Activated CD4-positive, alpha-beta T cell treated with anti-CD3 and anti-CD28 coated beads for 24 hours (primary cell): ENCODE measurements at regions not wholly inside any gene's neighbourhood (a gene's known extent, or its start where the extent isn't known, plus 50 kb on each side); places are given as distances from the start of the nearest gene placed in this dataset.
A peak's percentile ranks its signal among the peaks of the same experiment; 100 is the strongest.

Experiments
- DNase-seq, 2 donors: peaks; one replicate each; pipeline ENCODE4 v3.0.0-alpha.2; 2020; ENCODE audit warnings: low read depth in 2 of 2

- DNase-seq, result no peak
These were observed 129.7 kb downstream of the FAXC start for GRCh38 chr6:99219788-99220187.

GRCh38 chr6:99216959-99217358 is 132.5 kb downstream of the FAXC start:
- DNase-seq, result no peak

DNA sequence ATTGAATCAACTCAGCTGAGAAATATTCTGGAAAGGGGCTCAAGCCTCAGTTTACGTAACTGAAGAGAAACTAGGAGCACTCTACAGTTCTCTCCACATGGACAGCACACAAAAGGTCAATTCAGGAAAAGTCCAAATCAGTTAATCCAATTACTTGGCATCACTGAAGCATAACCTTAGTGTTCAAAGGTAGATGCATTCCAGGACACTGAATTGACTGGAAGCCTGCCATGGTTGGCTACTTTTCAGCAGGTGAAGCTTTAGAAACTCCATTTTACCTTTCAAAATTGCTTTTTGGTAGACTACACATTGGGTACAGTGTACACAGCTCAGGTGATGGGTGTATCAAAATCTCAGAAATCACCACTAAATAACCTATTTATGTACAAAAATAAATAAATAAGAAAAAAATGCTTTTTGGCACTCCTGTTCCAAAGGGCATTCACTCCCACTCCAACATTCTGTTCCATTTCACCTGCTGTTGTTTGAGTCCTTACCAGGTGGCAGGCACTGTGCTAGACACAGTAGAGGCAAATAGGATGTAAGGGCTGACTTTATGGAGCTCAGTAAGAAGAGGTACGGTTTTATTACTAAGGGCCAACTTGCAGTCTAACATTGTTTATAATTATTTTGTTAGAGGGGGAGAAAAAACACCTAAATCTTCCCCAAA is 153.4 kb downstream of the FAXC start:
- DNase-seq, result no peak

GRCh38 chr6:99192561-99192960 is 156.9 kb downstream of the FAXC start:
- DNase-seq, result no peak

DNA sequence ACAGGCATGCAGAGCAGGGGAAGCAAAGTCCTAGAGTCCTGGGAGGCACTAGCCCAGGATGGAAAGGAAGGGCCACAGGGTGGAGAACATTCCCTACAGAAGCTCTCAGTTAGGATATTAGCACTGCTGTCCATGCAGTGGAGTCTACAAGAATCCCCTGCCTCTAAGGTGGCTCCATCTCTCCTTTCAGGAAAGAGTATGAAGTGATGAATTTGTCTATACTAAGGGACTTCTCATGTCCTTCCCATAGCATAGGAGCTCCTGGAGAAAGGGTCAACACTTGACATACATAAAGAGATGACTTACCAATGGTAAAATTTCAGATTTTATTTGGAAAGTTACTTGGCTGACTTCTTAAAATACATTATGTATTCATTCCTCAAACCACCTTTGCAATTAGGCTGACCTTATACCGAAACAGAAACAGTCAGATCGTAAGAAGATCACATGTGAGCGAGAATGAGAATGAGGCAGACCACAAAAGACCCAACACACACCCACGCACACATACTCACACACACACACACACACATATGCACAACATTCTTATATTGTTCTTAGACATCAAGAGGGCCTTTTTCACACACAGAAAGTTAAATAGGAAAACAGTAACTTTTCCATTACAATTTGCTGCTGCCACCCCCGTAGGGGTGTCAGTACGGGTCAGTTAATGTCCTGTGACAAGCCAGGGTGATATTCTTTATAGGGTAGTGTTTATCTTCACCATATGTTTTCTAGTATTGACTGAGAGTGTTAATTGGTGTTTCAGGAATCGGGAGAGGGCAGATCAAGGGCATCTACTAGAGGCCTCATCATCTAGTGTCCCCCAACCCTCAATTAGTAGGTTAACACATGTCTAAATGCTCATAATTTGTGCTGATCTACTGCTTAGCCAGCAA is 159.4 kb downstream of the FAXC start:
- DNase-seq, result peak in 1 of 2 donors; percentile 2

GRCh38 chr6:99187429-99187828 is 162.0 kb downstream of the FAXC start:
- no peak for DNase-seq

GRCh38 chr6:99186417-99186816 is 163.1 kb downstream of the FAXC start:
- DNase-seq, result no peak

DNA sequence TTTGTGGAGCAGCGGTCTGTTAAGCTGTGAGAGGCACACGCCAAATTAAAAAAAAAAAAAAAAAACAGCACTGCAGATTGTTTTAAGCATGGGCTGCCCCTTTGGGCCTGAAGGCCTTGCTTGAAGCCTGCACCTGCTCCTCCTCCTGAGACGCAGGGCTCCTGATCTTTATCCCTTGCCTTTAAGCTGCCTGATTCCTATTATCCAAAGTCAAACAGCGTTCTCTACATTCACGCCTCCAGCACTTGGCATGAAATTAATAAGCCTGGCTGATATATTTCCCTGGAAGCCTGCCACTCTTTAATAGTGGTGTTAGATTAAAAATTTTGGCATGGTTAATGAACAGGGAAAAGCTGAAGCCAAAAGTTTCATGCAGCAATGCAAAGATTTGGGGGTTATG is 163.9 kb downstream of the FAXC start:
- DNase-seq, result no peak

DNA sequence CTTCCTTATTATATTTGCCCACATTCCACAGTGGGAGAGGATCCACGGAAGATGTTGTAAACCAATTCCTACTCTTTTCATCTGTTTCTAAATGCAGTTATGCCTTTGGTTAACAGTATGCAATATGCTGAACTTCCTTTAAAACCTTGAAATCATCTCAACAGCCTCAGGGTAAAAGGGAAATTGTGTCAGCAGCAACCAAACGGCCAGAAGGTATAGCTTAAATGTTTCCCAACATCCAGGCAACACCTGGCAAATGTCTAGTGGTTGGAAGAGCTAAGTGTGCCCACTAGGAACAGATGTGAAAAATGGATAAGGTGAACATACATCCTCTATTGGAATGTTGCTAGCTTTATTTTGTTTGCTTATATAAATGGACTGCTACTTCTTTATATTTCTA is 164.8 kb downstream of the FAXC start:
- no peak for DNase-seq

GRCh38 chr6:99183066-99183465 is 166.4 kb downstream of the FAXC start:
- no peak for DNase-seq

DNA sequence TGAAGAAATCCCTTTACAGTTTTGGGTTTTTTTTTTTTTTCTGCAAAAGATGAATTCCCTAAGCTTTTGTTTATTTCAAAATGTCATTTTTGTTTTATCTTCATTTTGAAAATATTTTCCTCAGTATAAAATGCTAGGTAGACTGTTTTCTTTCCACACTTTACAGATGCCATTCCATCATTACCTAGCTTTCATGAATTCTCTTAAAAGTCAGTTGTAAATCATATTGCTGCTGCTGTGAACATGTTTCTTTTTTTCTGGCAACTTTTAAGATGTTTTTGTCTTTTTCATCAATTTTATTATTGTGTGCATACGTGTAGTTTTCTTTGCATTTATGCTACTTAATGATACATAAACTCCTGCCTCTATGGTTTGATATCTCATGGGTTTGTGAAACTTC is 168.3 kb downstream of the FAXC start:
- no peak for DNase-seq

DNA sequence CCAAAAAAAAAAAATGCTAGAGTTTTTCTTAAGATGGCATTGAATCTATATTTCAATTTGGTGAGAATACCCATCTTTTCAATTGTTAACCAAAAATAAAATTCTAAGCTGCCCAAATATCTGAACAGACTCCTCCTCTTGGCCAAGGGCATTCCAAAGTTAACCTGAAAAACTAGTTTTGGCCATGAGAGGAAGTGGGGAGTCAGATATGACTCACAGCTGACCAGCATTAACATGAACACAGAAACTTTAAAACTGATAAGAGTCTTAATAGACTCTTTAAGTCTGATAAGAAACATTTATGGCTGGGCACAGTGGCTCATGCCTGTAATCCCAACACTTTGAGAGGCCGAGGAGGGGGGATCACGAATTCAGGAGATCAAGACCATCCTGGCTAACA is 171.3 kb downstream of the FAXC start:
- DNase-seq, result no peak

DNA sequence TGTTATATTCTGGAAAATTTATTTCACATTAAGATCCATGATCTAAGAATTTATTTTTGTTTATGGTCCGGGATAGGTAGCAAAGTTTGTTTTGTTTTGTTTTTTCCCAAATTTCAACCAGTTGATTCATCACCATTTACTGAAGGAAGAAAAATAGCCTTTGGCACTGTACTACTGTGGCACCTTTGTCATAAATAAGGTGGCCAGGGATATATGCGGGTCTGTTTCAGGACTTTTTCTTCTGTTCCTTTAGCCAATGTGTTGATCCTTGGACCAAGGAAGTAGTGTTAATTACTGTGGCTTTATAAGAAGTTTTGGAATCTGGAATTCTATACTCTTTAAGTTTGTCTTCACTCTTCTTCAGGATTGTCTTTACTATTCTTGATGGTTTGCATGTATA is 171.7 kb downstream of the FAXC start:
- no peak for DNase-seq

DNA sequence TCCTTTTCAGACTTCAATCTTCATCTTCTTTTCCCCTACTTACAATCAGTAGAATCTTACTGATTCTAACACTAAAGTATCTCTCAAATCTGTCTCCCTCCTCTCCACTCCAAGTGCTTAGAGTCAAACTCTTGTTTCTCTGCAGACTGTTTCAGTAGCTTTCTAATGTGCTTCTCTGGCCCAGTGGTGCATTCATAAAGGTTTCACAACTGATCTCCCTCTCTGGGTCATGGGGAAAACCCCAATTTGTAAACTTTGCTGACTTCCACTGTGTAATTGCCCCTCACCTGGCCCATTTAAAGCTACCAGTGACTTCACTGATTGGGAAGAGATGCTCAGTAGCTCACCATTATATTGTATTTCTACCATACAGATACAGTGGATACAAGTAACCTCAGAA is 183.6 kb downstream of the FAXC start:
- DNase-seq, result no peak

DNA sequence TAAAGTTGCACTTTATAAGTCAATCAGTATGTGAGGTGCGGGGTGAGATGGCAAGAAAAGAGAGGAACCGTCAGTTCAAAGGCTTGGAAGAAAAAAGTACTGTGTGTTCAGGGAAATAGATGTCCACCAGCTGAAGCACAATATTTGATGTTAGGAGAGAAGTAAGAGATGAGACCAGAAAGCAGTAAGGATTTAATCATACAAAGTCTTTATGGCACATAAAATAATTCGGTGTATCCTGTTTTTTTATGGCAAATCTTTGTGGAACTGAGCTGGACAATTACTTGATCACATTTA is 197.2 kb downstream of the FAXC start:
- no peak for DNase-seq

- DNase-seq, result peak; percentile 8 to 45
These were observed 197.7 kb downstream of the FAXC start for GRCh38 chr6:99151634-99152346.

GRCh38 chr6:99148761-99149160 is 200.7 kb downstream of the FAXC start:
- DNase-seq, result no peak

DNA sequence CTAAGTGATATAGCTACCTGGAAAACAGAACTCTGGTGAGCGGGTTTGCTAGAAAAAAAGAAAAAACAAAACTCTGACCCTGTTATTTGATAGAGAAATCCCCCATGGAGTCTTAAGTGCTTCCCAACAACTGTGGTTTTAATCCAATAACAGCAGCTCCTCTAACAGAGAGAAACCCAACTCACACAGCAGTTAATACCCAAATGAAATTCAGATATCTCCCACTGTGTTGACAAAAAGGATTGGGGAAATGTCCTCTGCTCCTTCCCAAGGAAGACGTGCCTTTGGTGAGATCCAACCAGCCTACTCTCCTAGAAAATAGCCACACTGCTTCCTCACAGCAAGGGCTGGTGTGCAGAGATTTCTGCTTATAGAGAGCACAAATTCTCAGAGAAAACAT is 200.4 kb upstream of the FBXL4 start:
- DNase-seq, result no peak

- DNase-seq, result no peak
These were observed 199.5 kb upstream of the FBXL4 start for GRCh38 chr6:99147206-99147605.

GRCh38 chr6:99146711-99147110 is 199.0 kb upstream of the FBXL4 start:
- no peak for DNase-seq

- no peak for DNase-seq
These were observed 198.0 kb upstream of the FBXL4 start for GRCh38 chr6:99145738-99146137.

GRCh38 chr6:99143108-99143861 is 195.5 kb upstream of the FBXL4 start:
- no peak for DNase-seq
